HG02759 (cell line): ENCODE measurements at regions not wholly inside any gene's neighbourhood (a gene's known extent, or its start where the extent isn't known, plus 50 kb on each side); places are given as distances from the start of the nearest gene placed in this dataset.

Experiments used
- ATAC-seq: cut with Tn5 transposase; IDR thresholded peaks from one replicate; pipeline ENCODE4 v1.9.1; 2021; ENCODE audit warnings: mild to moderate bottlenecking, moderate library complexity; ENCODE audit not compliant: unreplicated experiment

DNA sequence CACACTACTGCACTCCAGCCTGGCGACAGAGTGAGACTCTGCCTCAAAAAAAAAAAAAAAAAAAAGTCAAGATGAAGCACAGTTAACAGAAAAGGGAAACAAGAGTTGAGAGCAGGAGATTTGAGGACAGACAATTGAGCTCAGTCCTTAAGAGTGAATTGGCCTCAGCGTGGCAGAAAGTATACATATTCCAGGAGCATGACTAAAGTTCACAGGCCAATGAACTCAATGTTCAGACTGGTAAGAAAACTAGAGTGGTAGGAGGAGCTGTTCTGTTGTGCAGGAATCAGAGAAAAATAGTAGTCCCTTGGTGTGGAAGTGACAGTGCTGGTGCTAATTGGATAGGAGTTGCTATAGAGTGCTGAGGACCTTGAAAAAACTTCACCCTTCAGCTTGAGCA, 60.0 kb downstream of the NRN1 start:
- ATAC-seq: no peak

- ATAC-seq: no peak
Observed at GRCh38 chr6:5946181-5946580, 60.5 kb downstream of the NRN1 start.

- no peak for ATAC-seq
Observed at GRCh38 chr6:5943591-5943990, 63.1 kb downstream of the NRN1 start.

DNA sequence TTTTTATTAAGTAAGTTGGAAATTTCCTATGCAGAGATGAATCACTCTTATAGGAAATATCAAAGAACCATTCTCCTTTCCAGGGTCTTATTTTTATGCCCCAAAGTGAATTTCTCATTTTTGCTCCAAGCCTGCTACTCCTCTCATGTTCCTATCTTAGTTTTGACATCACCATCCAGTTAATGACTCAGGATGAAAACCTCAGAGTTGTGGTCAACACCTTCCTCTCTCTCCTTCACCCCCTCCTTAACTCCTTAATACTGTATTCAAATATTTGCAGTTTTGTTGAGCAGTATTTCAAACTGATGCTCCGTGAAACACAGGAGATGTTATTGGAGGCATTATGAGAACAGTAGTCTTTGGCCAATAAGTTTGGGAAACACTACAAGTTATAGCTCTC, 64.1 kb downstream of the NRN1 start:
- no peak for ATAC-seq

DNA sequence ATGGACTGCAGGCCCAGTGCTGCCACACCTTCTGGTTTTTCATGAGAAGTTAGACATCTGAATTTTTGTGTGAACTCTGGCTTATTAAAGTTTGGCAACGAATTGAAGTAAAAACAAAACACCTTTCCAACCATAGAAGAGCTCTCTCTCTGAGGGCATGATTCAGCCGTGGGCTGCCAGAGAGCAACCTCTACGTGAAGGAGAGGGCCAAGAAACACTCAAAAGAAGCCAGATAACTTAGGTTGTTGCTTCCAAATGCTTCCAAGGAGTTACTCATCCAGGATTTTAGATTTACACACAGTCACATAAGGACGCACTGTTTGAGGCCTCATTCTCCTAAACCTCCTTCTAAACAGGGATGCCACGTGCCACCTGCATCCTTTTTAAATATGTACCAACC, 65.5 kb downstream of the NRN1 start:
- ATAC-seq: no peak

- ATAC-seq: no peak
Observed at GRCh38 chr6:5938934-5939333, 67.8 kb downstream of the NRN1 start.

DNA sequence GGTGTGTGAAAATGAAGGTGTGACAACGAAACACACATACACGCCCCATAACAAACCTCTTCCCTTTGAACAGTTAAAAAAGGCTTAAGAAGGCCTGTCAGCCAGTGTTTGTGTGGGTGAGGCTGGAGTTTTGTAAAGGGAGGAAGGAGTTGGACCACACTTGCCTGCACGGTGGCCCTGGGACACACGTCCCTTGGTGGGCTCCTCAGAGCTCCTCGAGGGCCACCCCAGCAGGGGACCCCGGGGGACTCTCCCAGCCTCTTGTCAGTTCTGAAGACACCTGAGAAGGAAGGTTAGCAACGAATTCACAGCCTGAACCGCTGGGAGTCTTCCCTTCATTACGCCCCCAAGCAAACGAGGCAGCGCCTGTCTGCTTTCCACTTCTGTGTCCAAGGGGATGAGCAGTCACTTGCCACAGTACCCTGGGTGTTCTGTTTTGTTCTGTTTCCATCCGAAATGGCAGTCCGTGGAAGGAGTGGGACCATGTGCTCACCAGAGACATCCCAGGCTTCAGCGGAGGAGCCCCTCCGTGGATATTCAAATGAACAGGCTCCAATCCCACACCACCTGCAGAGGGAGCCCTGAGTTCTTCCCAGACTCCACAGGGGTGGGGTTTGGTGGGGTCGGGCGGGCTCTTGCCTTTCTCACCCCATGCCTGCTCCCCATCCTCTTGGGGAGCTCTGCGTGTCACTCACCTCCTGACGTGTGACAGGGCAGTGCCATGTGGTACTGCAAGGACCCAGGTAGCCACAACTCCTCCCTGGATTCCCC, 68.6 kb downstream of the NRN1 start:
- no peak for ATAC-seq

DNA sequence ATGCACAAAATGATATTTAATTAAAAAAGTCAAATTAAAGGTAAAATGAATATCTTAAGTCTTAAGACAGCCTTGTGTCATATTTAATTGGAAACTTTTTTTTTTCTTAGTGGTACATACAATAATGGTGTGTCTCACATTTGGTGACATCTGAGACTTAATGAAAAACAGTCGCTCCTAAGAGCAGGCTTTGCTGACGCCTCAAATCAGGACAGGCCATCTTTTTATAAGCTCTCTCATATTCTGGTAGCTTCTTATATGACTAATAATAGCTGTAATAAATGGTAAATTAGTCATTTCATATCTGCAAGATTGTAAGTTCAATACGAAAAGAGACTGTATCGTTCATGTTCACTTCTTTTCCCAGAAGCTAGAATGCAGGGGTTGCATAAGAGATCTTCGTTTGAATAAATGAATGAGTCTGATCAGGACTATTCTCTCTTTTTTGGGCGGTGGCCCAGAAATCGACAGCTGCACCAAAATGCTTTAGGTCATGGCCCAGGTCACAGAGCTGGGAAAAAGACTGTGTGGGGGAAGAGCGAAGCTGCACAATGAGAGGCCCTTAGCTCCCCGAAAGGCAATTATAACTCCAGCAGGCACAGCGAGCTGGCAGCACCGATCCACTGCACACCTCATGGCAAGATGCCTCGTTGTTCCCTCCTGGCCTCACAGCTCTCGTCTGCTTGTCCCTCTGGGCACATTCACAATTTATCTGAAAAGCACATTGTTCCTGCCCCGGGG, 69.4 kb downstream of the NRN1 start:
- no peak for ATAC-seq

GRCh38 chr6:5936631-5937030, 70.1 kb downstream of the NRN1 start:
- ATAC-seq: no peak

DNA sequence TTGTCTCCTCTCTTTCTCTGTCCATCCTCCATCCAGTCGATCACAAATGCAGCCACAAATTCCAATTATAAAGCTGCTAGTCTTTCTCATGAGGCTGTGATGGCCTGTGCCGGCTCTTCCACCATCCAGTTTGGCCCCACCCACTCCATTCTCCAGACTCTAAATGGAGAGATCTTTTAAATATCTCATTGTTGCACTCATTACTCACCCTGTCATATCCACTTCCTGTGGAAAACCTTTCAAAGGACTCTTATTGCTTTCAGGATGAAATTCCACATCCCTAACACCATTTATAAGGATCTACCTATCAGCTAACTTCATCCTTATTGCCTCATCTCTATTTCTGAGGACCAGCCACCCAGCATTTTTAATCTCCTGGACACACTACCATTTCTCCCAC, 70.6 kb downstream of the NRN1 start:
- no peak for ATAC-seq

- no peak for ATAC-seq
Observed at GRCh38 chr6:5930968-5931367, 75.8 kb downstream of the NRN1 start.

GRCh38 chr6:5930143-5930770, 76.5 kb downstream of the NRN1 start:
- no peak for ATAC-seq

DNA sequence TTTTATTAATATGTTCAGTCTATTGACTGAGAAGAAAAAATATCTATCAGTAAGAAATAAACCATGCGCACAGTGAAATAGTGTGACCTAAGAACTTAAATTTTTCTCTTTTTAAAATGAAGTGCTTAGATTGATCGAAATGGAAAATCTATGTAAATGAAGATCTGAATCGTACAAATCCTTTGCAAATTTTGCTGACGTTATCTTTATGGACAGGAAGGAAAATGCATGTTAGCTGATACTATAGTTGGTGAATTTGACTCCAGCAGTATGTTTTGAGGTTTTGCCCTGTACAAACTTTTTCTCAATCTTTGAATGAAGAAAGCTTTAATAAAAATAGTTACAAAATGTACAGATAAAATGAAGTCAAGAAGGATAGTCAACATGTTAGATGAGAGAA, 82.9 kb downstream of the NRN1 start:
- ATAC-seq: no peak

GRCh38 chr6:5922230-5922629, 84.5 kb downstream of the NRN1 start:
- ATAC-seq: no peak

DNA sequence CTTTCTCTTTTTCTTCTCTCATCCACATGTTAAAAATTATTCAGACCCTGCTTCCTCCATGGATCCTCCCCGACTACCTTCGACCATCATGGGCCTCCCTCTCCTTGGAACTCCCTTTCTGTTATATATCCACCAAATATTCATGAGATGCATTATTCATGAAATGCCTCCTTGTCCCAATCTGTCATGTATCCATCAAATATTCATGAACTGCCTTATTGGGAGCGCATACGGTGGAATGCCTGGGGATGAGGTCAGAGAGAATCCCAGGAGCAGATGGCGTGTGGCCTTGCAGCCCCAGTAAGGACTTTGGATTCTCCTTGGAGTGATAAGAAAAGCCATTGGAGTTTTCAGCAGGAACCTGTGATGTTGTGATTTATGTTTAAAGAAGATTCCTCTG, 97.0 kb downstream of the NRN1 start:
- no peak for ATAC-seq

GRCh38 chr6:5906842-5907241, 99.9 kb downstream of the NRN1 start:
- no peak for ATAC-seq

DNA sequence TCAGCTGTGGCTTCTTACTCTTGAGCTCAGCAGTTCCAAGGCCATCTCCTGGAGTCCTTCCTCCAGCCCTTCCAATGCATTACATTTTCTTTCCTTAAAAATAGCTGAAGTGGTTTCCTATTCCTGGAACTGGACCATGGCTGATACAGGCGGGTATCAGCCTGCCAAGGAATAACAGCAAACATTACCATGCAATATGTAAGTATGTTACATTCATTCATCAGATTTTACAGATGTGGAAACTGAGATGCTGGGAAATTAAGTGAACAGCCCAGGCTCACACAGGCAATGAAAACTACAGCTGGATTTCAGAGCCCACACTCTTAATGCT, 100.4 kb downstream of the NRN1 start:
- no peak for ATAC-seq

DNA sequence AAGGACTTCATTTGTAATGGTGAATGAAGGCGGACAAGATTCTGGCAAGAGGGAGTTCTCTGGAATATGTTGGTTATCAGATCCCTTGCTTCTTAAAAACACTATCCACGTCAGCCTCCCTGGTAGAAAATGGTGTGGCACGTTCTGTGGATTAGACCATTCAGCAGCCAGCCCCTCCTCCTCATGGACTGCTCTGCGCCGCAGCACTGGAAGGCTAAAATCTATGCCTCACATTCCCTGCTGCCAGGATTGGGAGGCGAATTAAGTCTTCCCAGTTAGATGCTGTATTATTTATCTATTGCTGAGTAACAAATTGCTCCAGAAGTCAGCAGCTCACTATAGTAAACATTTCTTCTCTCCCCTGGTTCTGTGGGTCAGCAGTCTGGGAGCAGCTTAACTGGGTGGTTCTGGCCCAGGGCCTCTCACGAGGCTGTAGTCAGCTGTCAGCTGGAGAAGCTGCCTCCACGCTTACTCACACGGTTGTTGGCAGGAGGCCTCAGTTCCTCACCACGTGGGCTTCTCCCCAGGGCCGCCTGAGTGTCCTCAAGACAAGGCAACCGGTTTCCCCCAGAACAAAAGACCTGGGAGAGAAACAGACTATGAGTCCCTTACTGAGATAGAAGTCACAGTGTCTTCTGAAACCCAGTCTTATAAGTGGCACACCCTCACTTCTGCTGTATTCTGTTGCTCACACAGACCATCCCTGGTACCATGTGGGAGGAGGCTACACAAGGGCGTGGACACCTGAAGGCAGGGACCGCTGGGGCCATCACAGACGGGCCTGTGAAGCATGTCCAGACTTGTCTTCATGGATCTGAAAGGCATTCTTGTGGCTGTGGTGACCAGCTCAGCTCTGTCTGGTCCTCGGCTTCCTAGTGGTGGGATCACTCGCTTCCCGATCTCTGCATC, 101.0 kb downstream of the NRN1 start:
- ATAC-seq: no peak

GRCh38 chr6:5904532-5904931, 102.2 kb downstream of the NRN1 start:
- ATAC-seq: no peak

DNA sequence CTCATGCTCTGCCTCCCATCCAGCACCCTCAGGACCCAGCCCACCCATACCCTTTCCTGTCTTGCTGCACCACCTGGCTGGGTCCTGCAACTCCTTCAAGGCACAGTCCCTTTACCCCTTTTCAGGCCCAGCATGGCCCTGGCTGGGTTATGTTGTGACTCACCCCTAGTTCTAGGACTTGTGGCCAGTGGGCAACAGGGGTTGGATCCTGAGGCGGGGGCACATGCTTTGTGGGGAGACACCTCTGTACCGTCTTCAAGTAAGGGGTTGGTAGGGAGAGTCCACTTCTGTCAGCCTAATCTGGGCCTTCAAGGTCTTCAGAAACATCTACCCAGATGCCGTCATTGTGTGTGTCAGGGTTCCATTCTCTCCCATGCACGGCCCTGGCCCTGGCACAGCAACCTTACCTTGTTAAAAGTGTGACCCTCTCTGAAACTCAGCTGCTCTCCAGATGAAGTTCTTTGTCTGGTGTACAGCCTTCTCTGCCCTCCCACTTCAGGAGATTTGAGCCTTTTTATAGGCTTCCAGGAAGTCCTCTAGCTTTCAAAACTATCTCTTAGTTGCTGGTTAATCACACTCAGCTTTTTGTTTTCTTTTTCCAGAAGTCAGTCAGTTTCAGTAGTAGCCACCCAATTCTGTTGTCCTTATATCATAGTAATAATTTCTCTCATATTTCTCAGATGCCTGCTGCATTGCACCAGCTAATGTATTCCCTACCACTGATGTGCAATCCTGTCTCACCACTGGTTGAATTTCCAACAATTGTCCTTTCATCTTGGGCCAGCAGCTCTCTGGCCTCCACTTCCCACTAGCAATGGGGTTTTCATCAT, 107.3 kb downstream of the NRN1 start:
- ATAC-seq: no peak
